Effector memory CD4-positive, alpha-beta T cell (primary cell): ENCODE measurements at regions not wholly inside any gene's neighbourhood (a gene's known extent, or its start where the extent isn't known, plus 50 kb on each side); places are given as distances from the start of the nearest gene placed in this dataset.

Source experiments
- DNase-seq, 3 donors: peaks; one replicate each; pipeline ENCODE4 v3.0.0-alpha.2; 2020
- H3K27ac ChIP-seq: 2 replicates; pipeline ENCODE4 v1.7.0; 2013; ENCODE audit warnings: mild to moderate bottlenecking, low read length, moderate library complexity; ENCODE audit not compliant: insufficient read depth, poor library complexity, severe bottlenecking
- H3K27me3 ChIP-seq: replicated peaks from 2 replicates; pipeline ENCODE4 v1.7.0; 2013; ENCODE audit warnings: mild to moderate bottlenecking, low read length; ENCODE audit not compliant: insufficient read depth, control insufficient read depth, poor library complexity, severe bottlenecking
- H3K36me3 ChIP-seq: 2 replicates; pipeline ENCODE4 v1.7.0; 2013; ENCODE audit warnings: mild to moderate bottlenecking, low read length, moderate library complexity; ENCODE audit not compliant: control insufficient read depth, insufficient read depth
- H3K4me1 ChIP-seq: 2 replicates; pipeline ENCODE4 v1.7.0; 2013; ENCODE audit warnings: low read length, mild to moderate bottlenecking; ENCODE audit not compliant: control insufficient read depth, insufficient read depth, poor library complexity, severe bottlenecking
- H3K4me3 ChIP-seq: 2 replicates; pipeline ENCODE4 v1.7.0; 2013; ENCODE audit warnings: low read length, low read depth, mild to moderate bottlenecking; ENCODE audit not compliant: insufficient read depth, poor library complexity, severe bottlenecking
- H3K9me3 ChIP-seq: 2 replicates; pipeline ENCODE4 v1.7.0; 2013; ENCODE audit warnings: mild to moderate bottlenecking, low read length, moderate library complexity; ENCODE audit not compliant: control insufficient read depth

GRCh38 chr10:64501807-64502206 is 980.6 kb downstream of the REEP3 start:
- Histone ChIP-seq H3K9me3 (no peaks in the 10 kb centered on the region), H3K4me1 (no peaks in the 10 kb centered on the region), H3K4me3 (no peak overlapping the region), H3K27ac (no peak overlapping the region), H3K27me3 (no peaks in the 10 kb centered on the region), H3K36me3 (no peaks in the 10 kb centered on the region)
- DNase-seq: no peak

- H3K27me3 ChIP-seq: no peaks in the 10 kb centered on the region
- no peak overlapping the region for H3K27ac ChIP-seq
- H3K36me3 ChIP-seq: no peaks in the 10 kb centered on the region
- no peak overlapping the region for H3K4me3 ChIP-seq
- H3K4me1 ChIP-seq: no peaks in the 10 kb centered on the region
- DNase-seq: no peak
- H3K9me3 ChIP-seq: no peaks in the 10 kb centered on the region
These were observed 981.7 kb downstream of the REEP3 start for GRCh38 chr10:64502936-64503335.

GRCh38 chr10:64503429-64503828 is 982.2 kb downstream of the REEP3 start:
- DNase-seq: no peak
- Histone ChIP-seq H3K27ac (no peak overlapping the region), H3K36me3 (no peaks in the 10 kb centered on the region), H3K27me3 (no peaks in the 10 kb centered on the region), H3K4me1 (no peaks in the 10 kb centered on the region), H3K9me3 (no peaks in the 10 kb centered on the region), H3K4me3 (no peak overlapping the region)

- H3K4me1 ChIP-seq: no peaks in the 10 kb centered on the region
- H3K27ac ChIP-seq: no peak overlapping the region
- no peaks in the 10 kb centered on the region for H3K27me3 ChIP-seq
- no peak for DNase-seq
- no peaks in the 10 kb centered on the region for H3K36me3 ChIP-seq
- H3K9me3 ChIP-seq: no peaks in the 10 kb centered on the region
- H3K4me3 ChIP-seq: no peak overlapping the region
These were observed 984.3 kb downstream of the REEP3 start for GRCh38 chr10:64505501-64505900.

- Histone ChIP-seq H3K4me1 (no peaks in the 10 kb centered on the region), H3K4me3 (no peak overlapping the region), H3K27ac (no peak overlapping the region), H3K36me3 (no peaks in the 10 kb centered on the region), H3K9me3 (no peaks in the 10 kb centered on the region), H3K27me3 (no peaks in the 10 kb centered on the region)
- DNase-seq: no peak
These were observed 985.8 kb downstream of the REEP3 start for GRCh38 chr10:64506963-64507362.

GRCh38 chr10:64507651-64508028 is 986.4 kb downstream of the REEP3 start:
- H3K9me3 ChIP-seq: no peaks in the 10 kb centered on the region
- no peak overlapping the region for H3K27ac ChIP-seq
- H3K27me3 ChIP-seq: no peaks in the 10 kb centered on the region
- no peak for DNase-seq
- H3K4me1 ChIP-seq: no peaks in the 10 kb centered on the region
- no peaks in the 10 kb centered on the region for H3K36me3 ChIP-seq
- no peak overlapping the region for H3K4me3 ChIP-seq

GRCh38 chr10:64508029-64508661 is 986.9 kb downstream of the REEP3 start:
- no peak overlapping the region for H3K27ac ChIP-seq
- H3K27me3 ChIP-seq: no peaks in the 10 kb centered on the region
- H3K9me3 ChIP-seq: no peaks in the 10 kb centered on the region
- H3K4me3 ChIP-seq: no peak overlapping the region
- H3K4me1 ChIP-seq: no peaks in the 10 kb centered on the region
- no peaks in the 10 kb centered on the region for H3K36me3 ChIP-seq
- DNase-seq: no peak

GRCh38 chr10:64515970-64516699 is 994.9 kb downstream of the REEP3 start:
- no peak for DNase-seq
- Histone ChIP-seq H3K27me3 (no peaks in the 10 kb centered on the region), H3K9me3 (no peaks in the 10 kb centered on the region), H3K4me1 (no peaks in the 10 kb centered on the region), H3K4me3 (no peak overlapping the region), H3K36me3 (no peaks in the 10 kb centered on the region), H3K27ac (no peak overlapping the region)

GRCh38 chr10:64518456-64518855 is 997.3 kb downstream of the REEP3 start:
- H3K4me1 ChIP-seq: no peaks in the 10 kb centered on the region

GRCh38 chr10:64519427-64519826 is 998.2 kb downstream of the REEP3 start:
- H3K9me3 ChIP-seq: no peaks in the 10 kb centered on the region
- DNase-seq: no peak
- H3K27ac ChIP-seq: no peak overlapping the region
- H3K4me1 ChIP-seq: no peaks in the 10 kb centered on the region
- no peaks in the 10 kb centered on the region for H3K27me3 ChIP-seq
- H3K36me3 ChIP-seq: no peaks in the 10 kb centered on the region
- H3K4me3 ChIP-seq: no peak overlapping the region

More at GRCh38 chr10:64518456-64518855, 997.3 kb downstream of the REEP3 start:
- no peak overlapping the region for H3K27ac ChIP-seq
- no peaks in the 10 kb centered on the region for H3K9me3 ChIP-seq
- DNase-seq: no peak
- no peaks in the 10 kb centered on the region for H3K27me3 ChIP-seq
- no peak overlapping the region for H3K4me3 ChIP-seq
- H3K36me3 ChIP-seq: no peaks in the 10 kb centered on the region
